HG02798 (cell line): ENCODE measurements at regions not wholly inside any gene's neighbourhood (a gene's known extent, or its start where the extent isn't known, plus 50 kb on each side); places are given as distances from the start of the nearest gene placed in this dataset.

Source experiments
- ATAC-seq: cut with Tn5 transposase; IDR thresholded peaks from one replicate; pipeline ENCODE4 v1.9.1; 2021; ENCODE audit warnings: mild to moderate bottlenecking; ENCODE audit not compliant: unreplicated experiment, poor library complexity

- ATAC-seq, result no peak
These were observed 272.5 kb upstream of the RUNX1 start for GRCh38 chr21:35321322-35322200.

DNA sequence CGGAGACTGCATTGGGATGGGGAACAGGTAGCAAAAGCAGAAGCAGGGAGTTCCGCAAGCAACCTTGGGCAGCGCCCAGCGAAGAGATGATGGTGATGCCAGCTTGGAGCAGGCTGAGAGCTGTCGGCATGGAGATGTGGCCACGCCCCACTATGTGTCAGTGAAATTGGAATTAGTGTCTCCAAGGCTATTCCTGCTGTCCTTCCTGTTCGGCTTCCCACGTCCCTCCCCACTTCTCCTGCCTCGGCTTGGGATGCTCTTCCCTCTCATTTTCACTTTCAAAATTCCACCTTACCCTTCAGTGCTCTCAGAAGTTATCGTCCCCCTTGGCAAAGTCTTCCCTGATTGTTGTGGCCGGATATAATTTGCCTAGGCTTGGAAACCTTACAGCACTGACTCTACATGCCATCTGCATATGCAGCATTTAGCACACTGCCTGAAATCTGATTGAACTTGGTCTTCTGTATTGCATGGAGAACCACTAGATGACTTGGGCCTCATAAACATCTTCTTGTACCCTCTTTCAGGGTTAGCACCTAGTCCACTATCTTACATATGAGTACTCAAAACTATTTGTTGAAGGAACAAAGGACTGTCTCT, 270.7 kb upstream of the RUNX1 start:
- no peak for ATAC-seq

GRCh38 chr21:35316933-35317332, 267.8 kb upstream of the RUNX1 start:
- no peak for ATAC-seq

DNA sequence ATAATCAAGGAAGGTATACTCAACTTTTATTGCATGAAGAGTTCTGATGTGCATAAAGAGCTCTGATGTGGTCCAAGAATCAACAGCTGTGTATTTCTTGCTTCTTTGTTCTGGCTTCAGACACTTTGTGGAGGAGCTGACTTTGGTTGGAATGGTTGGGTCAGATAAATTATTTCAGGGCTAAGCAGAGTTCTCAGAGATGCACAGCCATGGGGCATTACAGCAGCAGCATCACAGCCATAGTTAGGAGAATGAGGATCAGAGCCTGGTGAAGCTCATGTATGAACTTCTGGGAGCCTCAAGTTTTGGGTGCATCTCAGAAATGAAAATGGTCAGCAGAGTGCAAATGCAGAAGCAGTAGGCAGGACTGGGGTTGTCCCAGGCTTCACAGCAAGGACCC, 267.4 kb upstream of the RUNX1 start:
- no peak for ATAC-seq

DNA sequence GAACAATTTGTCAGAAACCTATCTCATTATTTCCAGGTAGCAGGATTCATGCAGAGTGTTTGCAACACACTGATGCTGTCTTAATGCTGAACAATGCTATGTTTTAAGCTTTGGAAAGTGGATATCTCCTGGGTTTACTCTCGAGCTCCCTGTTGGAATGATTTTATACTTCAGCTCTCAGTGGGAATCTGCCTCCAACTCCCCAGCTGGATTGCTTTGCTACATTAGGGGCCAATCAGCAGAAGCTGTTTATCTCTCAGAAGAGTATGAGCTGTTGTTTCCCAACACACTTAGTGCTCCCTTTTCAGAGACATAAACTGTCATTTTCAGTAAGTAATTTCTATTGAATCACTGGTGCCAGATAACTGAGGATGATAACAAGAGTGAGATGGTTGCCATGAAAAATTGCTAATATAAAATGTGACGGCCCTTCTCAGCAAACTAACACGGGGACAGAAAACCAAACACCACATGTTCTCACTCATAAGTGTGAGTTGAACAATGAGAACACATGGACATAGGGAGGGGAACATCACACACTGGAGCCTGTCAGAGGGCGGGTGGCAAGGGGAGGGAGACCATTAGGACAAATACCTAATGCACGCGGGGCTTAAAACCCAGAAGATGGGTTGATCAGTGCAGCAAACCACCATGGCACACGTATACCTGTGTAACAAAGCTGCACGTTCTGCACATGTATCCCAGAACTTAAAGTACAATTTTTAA, 265.9 kb upstream of the RUNX1 start:
- no peak for ATAC-seq

GRCh38 chr21:35311985-35312384, 262.9 kb upstream of the RUNX1 start:
- no peak for ATAC-seq

DNA sequence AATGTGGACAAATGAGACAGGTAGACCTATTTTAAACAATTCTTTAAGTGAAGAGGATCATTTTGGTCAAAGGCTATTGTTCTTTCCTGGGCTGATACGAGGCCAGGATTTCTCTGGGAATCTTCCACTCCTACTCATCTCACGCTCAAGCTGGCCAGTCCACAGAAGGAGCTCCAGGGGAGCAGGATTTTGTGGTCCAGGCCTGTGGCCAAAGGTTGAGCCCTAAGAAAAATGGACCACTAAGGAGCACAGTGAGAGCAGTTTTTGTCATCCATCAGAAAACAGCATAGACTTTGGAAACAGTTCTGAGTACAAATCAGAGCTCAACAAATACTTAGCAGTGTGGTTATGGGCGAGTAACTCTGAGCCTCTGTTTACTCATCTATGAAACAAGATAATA, 260.2 kb upstream of the RUNX1 start:
- ATAC-seq, result no peak

GRCh38 chr21:35303085-35303484, 254.0 kb upstream of the RUNX1 start:
- no peak for ATAC-seq

- no peak for ATAC-seq
These were observed 249.7 kb upstream of the RUNX1 start for GRCh38 chr21:35298757-35299156.

GRCh38 chr21:35297665-35298064, 248.6 kb upstream of the RUNX1 start:
- ATAC-seq, result no peak

- ATAC-seq, result no peak
These were observed 245.3 kb upstream of the RUNX1 start for GRCh38 chr21:35294231-35294898.

GRCh38 chr21:35291973-35292627, 243.0 kb upstream of the RUNX1 start:
- no peak for ATAC-seq

GRCh38 chr21:35291034-35291433, 241.9 kb upstream of the RUNX1 start:
- no peak for ATAC-seq

GRCh38 chr21:35288238-35288637, 239.1 kb upstream of the RUNX1 start:
- no peak for ATAC-seq

- ATAC-seq, result no peak
These were observed 235.1 kb upstream of the RUNX1 start for GRCh38 chr21:35284199-35284598.

- ATAC-seq, result no peak
These were observed 233.8 kb upstream of the RUNX1 start for GRCh38 chr21:35282944-35283343.

DNA sequence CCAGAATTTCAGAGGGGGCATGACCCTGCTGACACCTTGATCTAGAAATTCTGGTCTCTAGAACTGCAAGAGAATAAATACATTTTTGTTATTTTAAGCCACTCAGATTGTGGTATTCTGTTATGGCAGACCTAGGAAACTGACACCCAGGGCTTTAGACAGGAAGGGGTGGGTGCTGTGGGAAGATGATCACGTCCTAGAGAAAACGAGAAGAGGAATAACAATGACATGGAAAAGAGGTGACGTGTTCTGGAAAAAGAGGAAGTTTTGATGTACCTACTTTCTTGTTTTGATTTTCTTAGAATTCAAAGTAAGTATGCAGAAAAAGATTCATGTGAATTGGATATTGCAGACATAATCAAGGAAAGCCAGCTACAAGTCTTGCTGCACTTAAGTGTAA, 232.9 kb upstream of the RUNX1 start:
- no peak for ATAC-seq

DNA sequence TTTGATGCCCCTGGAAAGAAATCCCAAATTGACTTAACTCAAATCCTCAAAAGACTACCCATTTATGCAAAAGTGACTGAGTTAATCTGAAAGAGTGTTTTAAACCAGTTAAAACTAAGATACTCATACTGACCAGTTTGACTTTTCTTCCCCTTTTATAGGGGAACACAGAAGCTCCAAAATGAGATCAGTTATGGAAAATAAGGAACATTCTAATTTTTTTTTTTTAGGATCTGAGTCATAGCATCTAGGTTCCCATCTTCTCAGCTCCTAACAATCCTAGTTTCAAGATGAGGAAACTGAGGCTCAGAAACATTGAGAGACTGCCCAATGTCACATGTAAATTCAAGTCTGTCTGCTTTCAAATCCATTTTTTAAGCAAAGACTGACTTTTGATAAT, 231.1 kb upstream of the RUNX1 start:
- ATAC-seq, result no peak

- ATAC-seq, result no peak
These were observed 226.7 kb upstream of the RUNX1 start for GRCh38 chr21:35275776-35276175.

- no peak for ATAC-seq
These were observed 225.8 kb upstream of the RUNX1 start for GRCh38 chr21:35274923-35275322.
